Neuronal stem cell (in vitro differentiated cells): ENCODE measurements at regions not wholly inside any gene's neighbourhood (a gene's known extent, or its start where the extent isn't known, plus 50 kb on each side); places are given as distances from the start of the nearest gene placed in this dataset.

Source experiments
- DNase-seq: peaks from one replicate; pipeline ENCODE4 v3.0.0-alpha.2; 2013; ENCODE audit warnings: low spot score
- H2AFZ ChIP-seq: one replicate; pipeline ENCODE4 v1.6.1; 2013; ENCODE audit warnings: mild to moderate bottlenecking, low read length, inconsistent platforms
- H2AK5ac ChIP-seq: 2 replicates; pipeline ENCODE4 v1.6.1; 2013; ENCODE audit warnings: low read depth, mild to moderate bottlenecking, inconsistent platforms, low read length, moderate library complexity, mixed read lengths
- H2BK120ac ChIP-seq: 2 replicates; pipeline ENCODE4 v1.6.1; 2013; ENCODE audit warnings: low read depth, mild to moderate bottlenecking, inconsistent platforms, low read length, moderate library complexity, mixed read lengths
- H2BK12ac ChIP-seq: one replicate; pipeline ENCODE4 v1.6.1; 2013; ENCODE audit warnings: low read length, inconsistent platforms
- H2BK15ac ChIP-seq: 2 replicates; pipeline ENCODE4 v1.6.1; 2013; ENCODE audit warnings: mild to moderate bottlenecking, low read length, inconsistent platforms, mixed read lengths
- H2BK5ac ChIP-seq: one replicate; pipeline ENCODE4 v1.6.1; 2013; ENCODE audit warnings: inconsistent platforms, mild to moderate bottlenecking, low read length, moderate library complexity
- H3K14ac ChIP-seq: one replicate; pipeline ENCODE4 v1.6.1; 2013; ENCODE audit warnings: low read length, inconsistent platforms
- H3K18ac ChIP-seq: 2 replicates; pipeline ENCODE4 v1.6.1; 2013; ENCODE audit warnings: low read length, inconsistent platforms
- H3K23ac ChIP-seq: 2 replicates; pipeline ENCODE4 v1.6.1; 2013; ENCODE audit warnings: low read depth, mild to moderate bottlenecking, mixed read lengths, low read length, inconsistent platforms; ENCODE audit not compliant: poor library complexity
- H3K27ac ChIP-seq: replicated peaks from 3 replicates; pipeline ENCODE4 v1.5.1; 2013; ENCODE audit warnings: low read length, inconsistent platforms
- H3K27me3 ChIP-seq, 3 experiments: 2 replicates each; pipeline ENCODE4 v1.6.1; 2013; ENCODE audit warnings: low read length in 3 of 3, mild to moderate bottlenecking in 2 of 3, inconsistent platforms in 1 of 3, low read depth in 1 of 3, mixed read lengths in 1 of 3, moderate library complexity in 1 of 3; ENCODE audit not compliant: control insufficient read depth in 3 of 3, insufficient read depth in 3 of 3
- H3K36me3 ChIP-seq, 2 donors: replicated peaks in 1 of 2; 2 replicates each; pipeline ENCODE4 v1.6.1; 2013; ENCODE audit warnings: low read length in 2 of 2; ENCODE audit not compliant: control insufficient read depth in 2 of 2, insufficient read depth in 2 of 2
- H3K4ac ChIP-seq: 2 replicates; pipeline ENCODE4 v1.6.1; 2013; ENCODE audit warnings: inconsistent platforms, mild to moderate bottlenecking, low read length, moderate library complexity
- H3K4me1 ChIP-seq, 2 donors: 1 replicate in 1 of 2; 2 replicates in 1 of 2; pipeline ENCODE4 v1.6.1; 2013; ENCODE audit warnings: low read length in 2 of 2, low read depth in 1 of 2; ENCODE audit not compliant: control insufficient read depth in 2 of 2, insufficient read depth in 1 of 2
- H3K4me2 ChIP-seq: one replicate; pipeline ENCODE4 v1.6.1; 2013; ENCODE audit warnings: mild to moderate bottlenecking, low read length, inconsistent platforms; ENCODE audit not compliant: insufficient read depth, poor library complexity, severe bottlenecking
- H3K4me3 ChIP-seq, 2 donors: 2 replicates each; pipeline ENCODE4 v1.5.1; 2013; ENCODE audit warnings: low read length in 2 of 2, mild to moderate bottlenecking in 2 of 2, inconsistent platforms in 1 of 2, moderate library complexity in 1 of 2
- H3K79me1 ChIP-seq: one replicate; pipeline ENCODE4 v1.6.1; 2013; ENCODE audit warnings: low read depth, mild to moderate bottlenecking, inconsistent platforms, low read length, moderate library complexity
- H3K9ac ChIP-seq: one replicate; pipeline ENCODE4 v1.6.1; 2013; ENCODE audit warnings: mild to moderate bottlenecking, low read depth, low read length, inconsistent platforms; ENCODE audit not compliant: poor library complexity
- H3K9me3 ChIP-seq, 2 donors: replicated peaks in 1 of 2; 2 replicates each; pipeline versions ENCODE3 to v1.6.1; 2013; ENCODE audit warnings: low read length in 2 of 2, mild to moderate bottlenecking in 2 of 2, inconsistent platforms in 1 of 2, low read depth in 1 of 2, mixed read lengths in 1 of 2, moderate library complexity in 1 of 2; ENCODE audit not compliant: control insufficient read depth in 2 of 2, insufficient read depth in 1 of 2
- H4K8ac ChIP-seq: one replicate; pipeline ENCODE4 v1.6.1; 2013; ENCODE audit warnings: low read depth, mild to moderate bottlenecking, inconsistent platforms, low read length, moderate library complexity
- H4K91ac ChIP-seq: one replicate; pipeline ENCODE4 v1.6.1; 2013; ENCODE audit warnings: low read length, low read depth, mild to moderate bottlenecking, inconsistent platforms; ENCODE audit not compliant: poor library complexity
- WGBS, 2 donors: extraction: QIAGEN DNeasy Blood & Tissue Kit; methylation state at CpG; one replicate each; pipeline ENCODE4 v1.1.7; 2013; ENCODE audit warnings: missing lambda C conversion rate in 2 of 2, mixed read lengths in 1 of 2; ENCODE audit not compliant: insufficient read length in 2 of 2, insufficient replicate concordance in 1 of 2; ENCODE audit errors: extremely low coverage in 2 of 2; 5-methylcytosine and 5-hydroxymethylcytosine counted together

DNA sequence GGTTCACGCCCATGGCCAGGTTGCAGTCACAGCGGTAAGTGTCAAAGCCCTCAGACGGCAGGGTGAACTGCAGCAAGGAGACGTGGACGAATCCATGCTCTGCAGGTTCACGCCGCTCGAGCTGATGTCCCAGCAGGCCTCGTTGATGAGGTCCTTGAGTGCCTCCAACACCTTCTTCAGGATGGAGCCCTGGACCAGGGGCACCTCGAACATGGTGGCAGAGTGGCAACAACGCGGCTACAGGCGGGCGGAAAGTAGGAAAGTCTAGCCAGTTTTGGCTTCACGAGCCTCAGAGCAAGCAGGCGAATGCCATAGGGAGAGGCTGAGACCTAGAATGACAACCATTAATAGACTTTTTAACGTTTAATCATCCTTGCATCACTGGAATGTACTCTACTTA is 485.9 kb downstream of the ZNF674 start:
- no peak overlapping the region for H3K4ac ChIP-seq
- no peaks in the 10 kb centered on the region for H3K36me3 ChIP-seq
- no peak overlapping the region for H2BK12ac ChIP-seq
- H2AFZ ChIP-seq = no peak overlapping the region
- no peaks in the 10 kb centered on the region for H3K4me1 ChIP-seq
- no peak overlapping the region for H3K23ac ChIP-seq
- H3K9ac ChIP-seq = no peak overlapping the region
- no peak for DNase-seq
- H2AK5ac ChIP-seq = no peak overlapping the region
- no peak overlapping the region for H2BK5ac ChIP-seq
- no peaks in the 10 kb centered on the region for H3K27me3 ChIP-seq
- H3K79me1 ChIP-seq = no peaks in the 10 kb centered on the region
- H3K9me3 ChIP-seq = no peaks in the 10 kb centered on the region
- H3K4me2 ChIP-seq = no peak overlapping the region
- no peak overlapping the region for H4K8ac ChIP-seq
- H3K14ac ChIP-seq = no peak overlapping the region
- no peak overlapping the region for H3K4me3 ChIP-seq
- no CpG with 5 or more reads among the region's 17 CpGs for WGBS, 2 donors
- no peak overlapping the region for H3K18ac ChIP-seq
- H2BK15ac ChIP-seq = no peak overlapping the region
- H4K91ac ChIP-seq = no peak overlapping the region
- no peak overlapping the region for H2BK120ac ChIP-seq
- H3K27ac ChIP-seq = no peak overlapping the region

- H2AK5ac ChIP-seq = no peak overlapping the region
- no peak for DNase-seq
- H2BK15ac ChIP-seq = no peak overlapping the region
- no peak overlapping the region for H3K9ac ChIP-seq
- H3K4me1 ChIP-seq = no peaks in the 10 kb centered on the region
- no peaks in the 10 kb centered on the region for H3K36me3 ChIP-seq
- no peak overlapping the region for H2AFZ ChIP-seq
- no peak overlapping the region for H3K27ac ChIP-seq
- no peaks in the 10 kb centered on the region for H3K79me1 ChIP-seq
- H3K4me2 ChIP-seq = no peak overlapping the region
- no peak overlapping the region for H4K8ac ChIP-seq
- no peak overlapping the region for H3K18ac ChIP-seq
- no peak overlapping the region for H3K14ac ChIP-seq
- no peaks in the 10 kb centered on the region for H3K27me3 ChIP-seq
- no peaks in the 10 kb centered on the region for H3K9me3 ChIP-seq
- no peak overlapping the region for H3K4ac ChIP-seq
- H4K91ac ChIP-seq = no peak overlapping the region
- no peak overlapping the region for H2BK12ac ChIP-seq
- no peak overlapping the region for H3K4me3 ChIP-seq
- H3K23ac ChIP-seq = no peak overlapping the region
- no peak overlapping the region for H2BK5ac ChIP-seq
- H2BK120ac ChIP-seq = no peak overlapping the region
Observed at GRCh38 chrX:46044486-46044885, 500.7 kb downstream of the ZNF674 start.

DNA sequence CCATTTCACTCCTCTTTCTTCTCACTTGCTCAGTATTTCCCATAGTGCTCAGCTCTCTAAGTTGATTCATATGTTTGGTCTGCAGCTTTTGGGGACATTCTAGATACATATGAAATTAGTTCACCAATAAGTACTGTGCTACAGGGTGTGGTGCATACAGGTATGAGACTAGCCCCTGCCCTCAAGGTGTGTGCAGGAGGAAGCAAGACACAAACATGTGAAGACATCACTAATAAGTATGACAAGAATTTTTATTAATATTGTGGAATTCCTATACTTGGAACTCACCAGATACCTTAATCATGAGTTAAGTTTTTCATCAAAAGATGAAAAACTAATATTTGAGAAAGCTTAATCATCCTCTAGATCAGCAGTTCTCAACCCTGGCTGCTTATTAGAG is 505.2 kb downstream of the ZNF674 start:
- no peak overlapping the region for H4K91ac ChIP-seq
- H2BK5ac ChIP-seq = no peak overlapping the region
- no peak overlapping the region for H4K8ac ChIP-seq
- H3K9me3 ChIP-seq = no peaks in the 10 kb centered on the region
- H2BK15ac ChIP-seq = no peak overlapping the region
- H2BK12ac ChIP-seq = no peak overlapping the region
- H3K79me1 ChIP-seq = no peaks in the 10 kb centered on the region
- H3K23ac ChIP-seq = no peak overlapping the region
- no peak overlapping the region for H3K4ac ChIP-seq
- H3K9ac ChIP-seq = no peak overlapping the region
- no peak for DNase-seq
- no peak overlapping the region for H2BK120ac ChIP-seq
- H2AK5ac ChIP-seq = no peak overlapping the region
- no peak overlapping the region for H3K4me2 ChIP-seq
- no peaks in the 10 kb centered on the region for H3K4me1 ChIP-seq
- no peaks in the 10 kb centered on the region for H3K36me3 ChIP-seq
- H3K14ac ChIP-seq = no peak overlapping the region
- no peaks in the 10 kb centered on the region for H3K27me3 ChIP-seq
- H3K18ac ChIP-seq = no peak overlapping the region
- H3K4me3 ChIP-seq = no peak overlapping the region
- H2AFZ ChIP-seq = no peak overlapping the region
- no peak overlapping the region for H3K27ac ChIP-seq

DNA sequence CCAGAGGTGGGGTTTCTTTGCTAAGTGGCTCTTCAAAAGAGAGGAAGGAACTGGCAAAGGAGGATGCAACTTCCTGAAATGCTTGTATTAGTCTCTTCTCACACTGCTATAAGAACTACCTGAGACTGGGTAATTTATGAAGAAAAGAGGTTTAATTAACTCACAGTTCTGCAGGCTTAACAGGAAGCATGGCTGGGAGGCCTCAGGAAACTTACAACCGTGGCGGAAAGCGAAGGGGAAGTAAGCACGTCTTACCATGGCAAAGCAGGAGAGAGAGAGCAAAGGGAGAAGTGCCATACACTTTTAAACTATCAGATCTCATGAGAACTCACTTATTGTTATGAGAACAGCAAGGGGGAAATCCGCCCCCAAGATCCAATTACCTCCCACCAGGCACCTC is 505.7 kb downstream of the ZNF674 start:
- H3K4me3 ChIP-seq = no peak overlapping the region
- H3K4ac ChIP-seq = no peak overlapping the region
- H2AK5ac ChIP-seq = no peak overlapping the region
- H4K8ac ChIP-seq = no peak overlapping the region
- no peaks in the 10 kb centered on the region for H3K27me3 ChIP-seq
- no peak overlapping the region for H2BK12ac ChIP-seq
- H4K91ac ChIP-seq = no peak overlapping the region
- no peak overlapping the region for H3K23ac ChIP-seq
- no peak overlapping the region for H3K14ac ChIP-seq
- H3K9me3 ChIP-seq = no peaks in the 10 kb centered on the region
- H3K27ac ChIP-seq = no peak overlapping the region
- H2AFZ ChIP-seq = no peak overlapping the region
- H3K18ac ChIP-seq = no peak overlapping the region
- no peaks in the 10 kb centered on the region for H3K4me1 ChIP-seq
- H3K36me3 ChIP-seq = no peaks in the 10 kb centered on the region
- no peak overlapping the region for H2BK5ac ChIP-seq
- no peaks in the 10 kb centered on the region for H3K79me1 ChIP-seq
- no peak overlapping the region for H2BK15ac ChIP-seq
- WGBS, 2 donors = no CpG with 5 or more reads among the region's 5 CpGs
- H2BK120ac ChIP-seq = no peak overlapping the region
- no peak for DNase-seq
- no peak overlapping the region for H3K4me2 ChIP-seq
- H3K9ac ChIP-seq = no peak overlapping the region
